H1 (cell line): ENCODE measurements at regions not wholly inside any gene's neighbourhood (a gene's known extent, or its start where the extent isn't known, plus 50 kb on each side); places are given as distances from the start of the nearest gene placed in this dataset.

ENCODE experiments used
- EZH2 ChIP-seq: fragments of 200-600 bp; sonication (generic); IDR thresholded peaks from 2 replicates; pipeline ENCODE4 v1.7.1; 2012; ENCODE audit warnings: low read depth, mild to moderate bottlenecking, moderate library complexity, low read length, inconsistent platforms; ENCODE audit not compliant: severe bottlenecking
- POLR2AphosphoS5 ChIP-seq: IDR thresholded peaks from 2 replicates; pipeline ENCODE4 v1.6.1; 2011; ENCODE audit warnings: low read depth, low read length
- RBBP5 ChIP-seq: IDR thresholded peaks from 2 replicates; pipeline ENCODE4 v1.7.1; 2012; ENCODE audit warnings: low read depth, mild to moderate bottlenecking, inconsistent platforms, low read length, moderate library complexity, borderline replicate concordance
- SUZ12 ChIP-seq: fragments of 200-600 bp; sonication (generic); IDR thresholded peaks from 2 replicates; pipeline ENCODE4 v1.6.1; 2012; ENCODE audit warnings: mild to moderate bottlenecking, inconsistent platforms, low read length, moderate library complexity, mixed read lengths
- TF ChIP-seq, protein P1 (sequence below): fragments of 300-600 bp; sonication (generic); IDR thresholded peaks from 2 replicates; pipeline ENCODE4 v1.7.1; 2012; ENCODE audit warnings: low read length, moderate library complexity, mild to moderate bottlenecking, inconsistent platforms; ENCODE audit not compliant: insufficient replicate concordance
- TF ChIP-seq, protein P2 (sequence below): IDR thresholded peaks from 2 replicates; pipeline ENCODE4 v1.6.1; 2012; ENCODE audit warnings: inconsistent platforms

DNA sequence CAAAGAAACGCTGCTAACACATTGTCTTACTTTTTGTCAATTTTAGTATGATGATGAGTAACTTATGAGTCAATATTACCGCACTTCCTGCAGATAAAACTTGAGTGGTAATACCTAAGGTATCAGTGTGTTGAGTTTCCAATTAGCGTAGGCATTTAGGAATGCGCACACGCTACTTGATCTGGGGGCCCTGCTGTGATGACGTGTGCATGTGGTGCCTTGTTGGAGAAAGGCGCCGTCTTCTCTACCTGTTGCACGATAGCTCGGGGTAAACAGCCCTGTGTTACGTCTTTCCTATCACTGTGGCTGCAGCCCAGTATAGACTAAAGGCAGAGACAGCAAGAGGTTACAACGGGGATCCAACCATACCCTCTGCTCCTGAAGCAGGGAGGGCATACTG is 476.8 kb upstream of the ADARB2 start (continued):
- TF ChIP-seq, protein P1, sequence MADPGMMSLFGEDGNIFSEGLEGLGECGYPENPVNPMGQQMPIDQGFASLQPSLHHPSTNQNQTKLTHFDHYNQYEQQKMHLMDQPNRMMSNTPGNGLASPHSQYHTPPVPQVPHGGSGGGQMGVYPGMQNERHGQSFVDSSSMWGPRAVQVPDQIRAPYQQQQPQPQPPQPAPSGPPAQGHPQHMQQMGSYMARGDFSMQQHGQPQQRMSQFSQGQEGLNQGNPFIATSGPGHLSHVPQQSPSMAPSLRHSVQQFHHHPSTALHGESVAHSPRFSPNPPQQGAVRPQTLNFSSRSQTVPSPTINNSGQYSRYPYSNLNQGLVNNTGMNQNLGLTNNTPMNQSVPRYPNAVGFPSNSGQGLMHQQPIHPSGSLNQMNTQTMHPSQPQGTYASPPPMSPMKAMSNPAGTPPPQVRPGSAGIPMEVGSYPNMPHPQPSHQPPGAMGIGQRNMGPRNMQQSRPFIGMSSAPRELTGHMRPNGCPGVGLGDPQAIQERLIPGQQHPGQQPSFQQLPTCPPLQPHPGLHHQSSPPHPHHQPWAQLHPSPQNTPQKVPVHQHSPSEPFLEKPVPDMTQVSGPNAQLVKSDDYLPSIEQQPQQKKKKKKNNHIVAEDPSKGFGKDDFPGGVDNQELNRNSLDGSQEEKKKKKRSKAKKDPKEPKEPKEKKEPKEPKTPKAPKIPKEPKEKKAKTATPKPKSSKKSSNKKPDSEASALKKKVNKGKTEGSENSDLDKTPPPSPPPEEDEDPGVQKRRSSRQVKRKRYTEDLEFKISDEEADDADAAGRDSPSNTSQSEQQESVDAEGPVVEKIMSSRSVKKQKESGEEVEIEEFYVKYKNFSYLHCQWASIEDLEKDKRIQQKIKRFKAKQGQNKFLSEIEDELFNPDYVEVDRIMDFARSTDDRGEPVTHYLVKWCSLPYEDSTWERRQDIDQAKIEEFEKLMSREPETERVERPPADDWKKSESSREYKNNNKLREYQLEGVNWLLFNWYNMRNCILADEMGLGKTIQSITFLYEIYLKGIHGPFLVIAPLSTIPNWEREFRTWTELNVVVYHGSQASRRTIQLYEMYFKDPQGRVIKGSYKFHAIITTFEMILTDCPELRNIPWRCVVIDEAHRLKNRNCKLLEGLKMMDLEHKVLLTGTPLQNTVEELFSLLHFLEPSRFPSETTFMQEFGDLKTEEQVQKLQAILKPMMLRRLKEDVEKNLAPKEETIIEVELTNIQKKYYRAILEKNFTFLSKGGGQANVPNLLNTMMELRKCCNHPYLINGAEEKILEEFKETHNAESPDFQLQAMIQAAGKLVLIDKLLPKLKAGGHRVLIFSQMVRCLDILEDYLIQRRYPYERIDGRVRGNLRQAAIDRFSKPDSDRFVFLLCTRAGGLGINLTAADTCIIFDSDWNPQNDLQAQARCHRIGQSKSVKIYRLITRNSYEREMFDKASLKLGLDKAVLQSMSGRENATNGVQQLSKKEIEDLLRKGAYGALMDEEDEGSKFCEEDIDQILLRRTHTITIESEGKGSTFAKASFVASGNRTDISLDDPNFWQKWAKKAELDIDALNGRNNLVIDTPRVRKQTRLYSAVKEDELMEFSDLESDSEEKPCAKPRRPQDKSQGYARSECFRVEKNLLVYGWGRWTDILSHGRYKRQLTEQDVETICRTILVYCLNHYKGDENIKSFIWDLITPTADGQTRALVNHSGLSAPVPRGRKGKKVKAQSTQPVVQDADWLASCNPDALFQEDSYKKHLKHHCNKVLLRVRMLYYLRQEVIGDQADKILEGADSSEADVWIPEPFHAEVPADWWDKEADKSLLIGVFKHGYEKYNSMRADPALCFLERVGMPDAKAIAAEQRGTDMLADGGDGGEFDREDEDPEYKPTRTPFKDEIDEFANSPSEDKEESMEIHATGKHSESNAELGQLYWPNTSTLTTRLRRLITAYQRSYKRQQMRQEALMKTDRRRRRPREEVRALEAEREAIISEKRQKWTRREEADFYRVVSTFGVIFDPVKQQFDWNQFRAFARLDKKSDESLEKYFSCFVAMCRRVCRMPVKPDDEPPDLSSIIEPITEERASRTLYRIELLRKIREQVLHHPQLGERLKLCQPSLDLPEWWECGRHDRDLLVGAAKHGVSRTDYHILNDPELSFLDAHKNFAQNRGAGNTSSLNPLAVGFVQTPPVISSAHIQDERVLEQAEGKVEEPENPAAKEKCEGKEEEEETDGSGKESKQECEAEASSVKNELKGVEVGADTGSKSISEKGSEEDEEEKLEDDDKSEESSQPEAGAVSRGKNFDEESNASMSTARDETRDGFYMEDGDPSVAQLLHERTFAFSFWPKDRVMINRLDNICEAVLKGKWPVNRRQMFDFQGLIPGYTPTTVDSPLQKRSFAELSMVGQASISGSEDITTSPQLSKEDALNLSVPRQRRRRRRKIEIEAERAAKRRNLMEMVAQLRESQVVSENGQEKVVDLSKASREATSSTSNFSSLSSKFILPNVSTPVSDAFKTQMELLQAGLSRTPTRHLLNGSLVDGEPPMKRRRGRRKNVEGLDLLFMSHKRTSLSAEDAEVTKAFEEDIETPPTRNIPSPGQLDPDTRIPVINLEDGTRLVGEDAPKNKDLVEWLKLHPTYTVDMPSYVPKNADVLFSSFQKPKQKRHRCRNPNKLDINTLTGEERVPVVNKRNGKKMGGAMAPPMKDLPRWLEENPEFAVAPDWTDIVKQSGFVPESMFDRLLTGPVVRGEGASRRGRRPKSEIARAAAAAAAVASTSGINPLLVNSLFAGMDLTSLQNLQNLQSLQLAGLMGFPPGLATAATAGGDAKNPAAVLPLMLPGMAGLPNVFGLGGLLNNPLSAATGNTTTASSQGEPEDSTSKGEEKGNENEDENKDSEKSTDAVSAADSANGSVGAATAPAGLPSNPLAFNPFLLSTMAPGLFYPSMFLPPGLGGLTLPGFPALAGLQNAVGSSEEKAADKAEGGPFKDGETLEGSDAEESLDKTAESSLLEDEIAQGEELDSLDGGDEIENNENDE: no peak
- TF ChIP-seq, protein P2, sequence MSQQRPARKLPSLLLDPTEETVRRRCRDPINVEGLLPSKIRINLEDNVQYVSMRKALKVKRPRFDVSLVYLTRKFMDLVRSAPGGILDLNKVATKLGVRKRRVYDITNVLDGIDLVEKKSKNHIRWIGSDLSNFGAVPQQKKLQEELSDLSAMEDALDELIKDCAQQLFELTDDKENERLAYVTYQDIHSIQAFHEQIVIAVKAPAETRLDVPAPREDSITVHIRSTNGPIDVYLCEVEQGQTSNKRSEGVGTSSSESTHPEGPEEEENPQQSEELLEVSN: no peak
- no peak for TF ChIP-seq RBBP5
- no peak for TF ChIP-seq EZH2
- TF ChIP-seq POLR2AphosphoS5: no peak
- TF ChIP-seq SUZ12: no peak
